ENCODE measurements at regions not wholly inside any gene's neighbourhood (a gene's known extent, or its start where the extent isn't known, plus 50 kb on each side); places are given as distances from the start of the nearest gene placed in this dataset.

GRCh38 chr1:80876035-80876434 lies 924.7 kb upstream of the ADGRL2 start:
- no peak for TF ChIP-seq EZH2 (IDR thresholded peaks at IDR 0.05; ENCODE audit: borderline replicate concordance, low read length)
- no peak for TF ChIP-seq CTCF (IDR thresholded peaks at IDR 0.05; ENCODE audit: low read length)
- H3K27me3 ChIP-seq (ENCODE audit: insufficient read depth, low read length): no peaks in the 10 kb centered on the region
- H2AFZ ChIP-seq (ENCODE audit: low read length): no peak overlapping the region
- no peaks in the 10 kb centered on the region for H3K79me2 ChIP-seq (ENCODE audit: insufficient read depth, low read length)
- no peaks in the 10 kb centered on the region for H3K9me3 ChIP-seq (ENCODE audit: low read length)
- H3K4me1 ChIP-seq (ENCODE audit: insufficient read depth, low read length, severe bottlenecking): no peaks in the 10 kb centered on the region
- H3K4me2 ChIP-seq (ENCODE audit: low read length): no peak overlapping the region
- no peaks in the 10 kb centered on the region for H3K36me3 ChIP-seq (ENCODE audit: insufficient read depth, low read length)
- no peaks in the 10 kb centered on the region for H3F3A ChIP-seq (ENCODE audit: insufficient read depth, low read length)
- no peak overlapping the region for H3K27ac ChIP-seq (ENCODE audit: low read depth, low read length, poor library complexity, severe bottlenecking)
- H3K4me3 ChIP-seq (ENCODE audit: low read depth, low read length, poor library complexity, severe bottlenecking): no peak overlapping the region
- H4K20me1 ChIP-seq (ENCODE audit: insufficient read depth, low read length): no peaks in the 10 kb centered on the region
- H3K9me2 ChIP-seq (ENCODE audit: low read depth, low read length): no peaks in the 10 kb centered on the region
- H3K9ac ChIP-seq (ENCODE audit: low read length): no peak overlapping the region

GRCh38 chr1:80869299-80869698 lies 931.4 kb upstream of the ADGRL2 start:
- Histone ChIP-seq H3K4me3 (ENCODE audit: low read depth, low read length, poor library complexity, severe bottlenecking) (no peak overlapping the region), H3K36me3 (ENCODE audit: insufficient read depth, low read length) (no peaks in the 10 kb centered on the region), H3K4me1 (ENCODE audit: insufficient read depth, low read length, severe bottlenecking) (no peaks in the 10 kb centered on the region), H3F3A (ENCODE audit: insufficient read depth, low read length) (no peaks in the 10 kb centered on the region), H3K4me2 (ENCODE audit: low read length) (no peak overlapping the region), H3K9me3 (ENCODE audit: low read length) (no peaks in the 10 kb centered on the region), H3K27ac (ENCODE audit: low read depth, low read length, poor library complexity, severe bottlenecking) (no peak overlapping the region), H3K9me2 (ENCODE audit: low read depth, low read length) (no peaks in the 10 kb centered on the region), H3K27me3 (ENCODE audit: insufficient read depth, low read length) (no peaks in the 10 kb centered on the region), H2AFZ (ENCODE audit: low read length) (no peak overlapping the region), H3K79me2 (ENCODE audit: insufficient read depth, low read length) (no peaks in the 10 kb centered on the region), H4K20me1 (ENCODE audit: insufficient read depth, low read length) (no peaks in the 10 kb centered on the region), H3K9ac (ENCODE audit: low read length) (no peak overlapping the region)
- no peak for TF ChIP-seq EZH2 (IDR thresholded peaks at IDR 0.05; ENCODE audit: borderline replicate concordance, low read length)
- TF ChIP-seq CTCF (IDR thresholded peaks at IDR 0.05; ENCODE audit: low read length): no peak

- no peaks in the 10 kb centered on the region for H3F3A ChIP-seq (ENCODE audit: insufficient read depth, low read length)
- no peaks in the 10 kb centered on the region for H3K9me3 ChIP-seq (ENCODE audit: low read length)
- no peaks in the 10 kb centered on the region for H3K9me2 ChIP-seq (ENCODE audit: low read depth, low read length)
- H4K20me1 ChIP-seq (ENCODE audit: insufficient read depth, low read length): no peaks in the 10 kb centered on the region
- no peak overlapping the region for H3K4me3 ChIP-seq (ENCODE audit: low read depth, low read length, poor library complexity, severe bottlenecking)
- H3K36me3 ChIP-seq (ENCODE audit: insufficient read depth, low read length): no peaks in the 10 kb centered on the region
- H3K79me2 ChIP-seq (ENCODE audit: insufficient read depth, low read length): no peaks in the 10 kb centered on the region
- H3K4me1 ChIP-seq (ENCODE audit: insufficient read depth, low read length, severe bottlenecking): no peaks in the 10 kb centered on the region
- H3K27me3 ChIP-seq (ENCODE audit: insufficient read depth, low read length): no peaks in the 10 kb centered on the region
- no peak overlapping the region for H3K27ac ChIP-seq (ENCODE audit: low read depth, low read length, poor library complexity, severe bottlenecking)
- no peak overlapping the region for H3K4me2 ChIP-seq (ENCODE audit: low read length)
- H3K9ac ChIP-seq (ENCODE audit: low read length): no peak overlapping the region
- H2AFZ ChIP-seq (ENCODE audit: low read length): no peak overlapping the region
- TF ChIP-seq EZH2 (IDR thresholded peaks at IDR 0.05; ENCODE audit: borderline replicate concordance, low read length) (no peak), CTCF (IDR thresholded peaks at IDR 0.05; ENCODE audit: low read length) (no peak)
Observed at GRCh38 chr1:80847904-80848303, 952.8 kb upstream of the ADGRL2 start.
